Endothelial cell of umbilical vein (primary cell): ENCODE measurements at regions not wholly inside any gene's neighbourhood (a gene's known extent, or its start where the extent isn't known, plus 50 kb on each side); places are given as distances from the start of the nearest gene placed in this dataset.

Experiments
- BruUV-seq: library from RNA; stranded (reverse); fragments of 400-500 nt; replicated peaks from 2 replicates; lab custom pipeline; 2021; lab: Mats Ljungman, UMichigan
- CTCF ChIA-PET: fragments of 300-600, 350-600 bp; sonication (Branson Sonifier 250); formaldehyde crosslinking; loops from one replicate; lab custom pipeline; 2021; ENCODE audit warnings: antibody characterized with exemption, inconsistent platforms; lab: Charles Lee
- POLR2A ChIA-PET: fragments of 300-600, 350-600 bp; sonication (Branson Sonifier 250); formaldehyde crosslinking; loops from one replicate; lab custom pipeline; 2021; ENCODE audit warnings: antibody characterized with exemption, inconsistent platforms; lab: Charles Lee
- DNase-seq: peaks from one replicate; pipeline ENCODE4 v3.0.0-alpha.2; 2011; ENCODE audit warnings: low read depth, low spot score
- FAIRE-seq: peaks from 2 replicates; lab custom pipeline; 2011; peaks lifted over from hg19 to GRCh38; lab: Jason Lieb, UNC
- H2AFZ ChIP-seq: 2 replicates; pipeline ENCODE4 v1.6.0; 2012; ENCODE audit warnings: low read depth, low read length, control low read depth, inconsistent platforms
- H3K27ac ChIP-seq: 2 replicates; pipeline ENCODE4 v1.5.1; 2011; ENCODE audit warnings: low read depth, mild to moderate bottlenecking, control low read depth, low read length, moderate library complexity; ENCODE audit not compliant: insufficient read depth
- H3K27me3 ChIP-seq, 2 experiments: 2 replicates each; pipeline versions ENCODE4 v1.6.0 to v1.6.1; 2011; ENCODE audit warnings: low read length in 2 of 2, mixed read lengths in 1 of 2; ENCODE audit not compliant: control insufficient read depth in 2 of 2, insufficient read depth in 2 of 2
- H3K36me3 ChIP-seq, 2 experiments: 2 replicates in 1 of 2; 3 replicates in 1 of 2; pipeline ENCODE4 v1.5.1; 2011; ENCODE audit warnings: low read length in 2 of 2, mild to moderate bottlenecking in 1 of 2, moderate library complexity in 1 of 2; ENCODE audit not compliant: control insufficient read depth in 2 of 2, insufficient read depth in 2 of 2; ENCODE audit errors: extremely low read depth in 1 of 2
- H3K4me1 ChIP-seq: 3 replicates; pipeline ENCODE4 v1.5.1; 2011; ENCODE audit warnings: mild to moderate bottlenecking, low read length; ENCODE audit not compliant: control insufficient read depth, insufficient read depth; ENCODE audit errors: extremely low read depth
- H3K4me2 ChIP-seq: 2 replicates; pipeline ENCODE4 v1.6.1; 2011; ENCODE audit warnings: low read length, control low read depth, mixed read lengths; ENCODE audit not compliant: insufficient read depth
- H3K4me3 ChIP-seq, 3 experiments: fragments of 200-600 bp in 1 of 3; sonication (generic), shearing (Covaris generic) in 1 of 3; replicated peaks in 1 of 3; 2 replicates each; pipeline ENCODE4 v1.5.1; 2011 to 2016; ENCODE audit warnings: control low read depth in 3 of 3, low read length in 3 of 3, mild to moderate bottlenecking in 2 of 3, inconsistent platforms in 1 of 3, low read depth in 1 of 3, moderate library complexity in 1 of 3; ENCODE audit not compliant: insufficient read depth in 1 of 3
- H3K79me2 ChIP-seq: 2 replicates; pipeline ENCODE4 v1.6.0; 2012; ENCODE audit warnings: low read length, inconsistent platforms; ENCODE audit not compliant: control insufficient read depth, insufficient read depth
- H3K9ac ChIP-seq: replicated peaks from 2 replicates; pipeline ENCODE3; 2011; ENCODE audit warnings: low read length, control low read depth; ENCODE audit not compliant: insufficient read depth; ENCODE audit errors: extremely low read depth
- H3K9me1 ChIP-seq: replicated peaks from 3 replicates; pipeline ENCODE4 v1.6.0; 2011; ENCODE audit warnings: mild to moderate bottlenecking, low read length; ENCODE audit not compliant: control insufficient read depth, insufficient read depth; ENCODE audit errors: extremely low read depth
- H3K9me3 ChIP-seq: replicated peaks from 2 replicates; pipeline ENCODE4 v1.5.1; 2012; ENCODE audit warnings: low read length, inconsistent platforms; ENCODE audit not compliant: control insufficient read depth, insufficient read depth
- H4K20me1 ChIP-seq: replicated peaks from 2 replicates; pipeline ENCODE3; 2011; ENCODE audit warnings: mild to moderate bottlenecking, low read length; ENCODE audit not compliant: control insufficient read depth, insufficient read depth; ENCODE audit errors: extremely low read depth
- EZH2 ChIP-seq: IDR thresholded peaks from 2 replicates; pipeline ENCODE4 v1.6.1; 2012; ENCODE audit warnings: borderline replicate concordance, low read depth, mild to moderate bottlenecking, moderate library complexity, low read length, inconsistent platforms; ENCODE audit not compliant: severe bottlenecking
- FOS ChIP-seq: IDR thresholded peaks from 2 replicates; pipeline ENCODE4 v1.6.1; 2011; ENCODE audit warnings: mild to moderate bottlenecking, low read length, moderate library complexity, borderline replicate concordance; ENCODE audit not compliant: insufficient read depth
- GATA2 ChIP-seq: IDR thresholded peaks from 2 replicates; pipeline ENCODE4 v1.7.0; 2011; ENCODE audit warnings: low read depth, mild to moderate bottlenecking, moderate library complexity, mixed read lengths, low read length; ENCODE audit not compliant: insufficient read length, insufficient read depth
- JUN ChIP-seq: IDR thresholded peaks from 2 replicates; pipeline ENCODE4 v1.6.1; 2011; ENCODE audit warnings: borderline replicate concordance, low read depth; ENCODE audit not compliant: insufficient read length, insufficient read depth
- MYC ChIP-seq: IDR thresholded peaks from one replicate; pipeline ENCODE4 v1.6.1; 2011; ENCODE audit warnings: mild to moderate bottlenecking, low read depth, low read length
- POLR2A ChIP-seq: IDR thresholded peaks from 2 replicates; pipeline ENCODE4 v1.6.1; 2012; ENCODE audit warnings: low read depth, mild to moderate bottlenecking, control low read depth, low read length
- POLR2AphosphoS5 ChIP-seq: IDR thresholded peaks from 2 replicates; pipeline ENCODE4 v1.6.1; 2012; ENCODE audit warnings: low read depth, mild to moderate bottlenecking, control low read depth, low read length, moderate library complexity; ENCODE audit not compliant: insufficient read depth
- dilution Hi-C: fragments of 300-500 bp; cut with MboI; formaldehyde crosslinking; loops from one replicate; pipeline ENCODE4 v1.15.0; 2019; ENCODE audit warnings: low sequenced_read_pairs; ENCODE audit not compliant: extremely low pct_ligation_motif_present
- intact Hi-C: fragments of 100-400 bp; cut with micrococcal nuclease; formaldehyde crosslinking; loops from one replicate; pipeline ENCODE4 v1.10.0; 2022
- TF ChIP-seq, protein P1 (sequence below), 2 donors: IDR thresholded peaks; 1 replicate in 1 of 2; 2 replicates in 1 of 2; pipeline ENCODE4 v1.5.1; 2011; ENCODE audit warnings: low read length in 2 of 2, mild to moderate bottlenecking in 2 of 2, moderate library complexity in 2 of 2, control low read depth in 1 of 2, inconsistent platforms in 1 of 2, low read depth in 1 of 2; ENCODE audit not compliant: insufficient read depth in 1 of 2; ENCODE audit errors: extremely low read depth in 1 of 2
- TF ChIP-seq, protein P2 (sequence below): IDR thresholded peaks from 2 replicates; pipeline ENCODE4 v1.6.1; 2011; ENCODE audit not compliant: insufficient read depth, insufficient read length

- Histone ChIP-seq H3K4me1 (no peaks in the 10 kb centered on the region), H3K9me1 (no peaks in the 10 kb centered on the region), H3K27ac (no peak overlapping the region), H3K9ac (no peak overlapping the region), H2AFZ (no peak overlapping the region), H3K4me2 (no peak overlapping the region), H4K20me1 (no peaks in the 10 kb centered on the region), H3K36me3 (no peaks in the 10 kb centered on the region), H3K27me3 (no peaks in the 10 kb centered on the region), H3K9me3 (no peaks in the 10 kb centered on the region), H3K4me3 (no peak overlapping the region), H3K79me2 (no peaks in the 10 kb centered on the region)
- BruUV-seq: no TSS peak
- ChIA-PET CTCF (interaction anchor here (1.7 kb wide), 1 partner anchor 9 kb away, joined by 6 read pairs; no protein-coding TSS in a partner anchor), POLR2A (no interaction called here)
- dilution Hi-C loops (no loop called here), intact Hi-C loops (no loop called here)
- no peak for FAIRE-seq
- TF ChIP-seq GATA2: no peak
- no peak for TF ChIP-seq JUN
- TF ChIP-seq MYC: no peak
- no peak for TF ChIP-seq EZH2
- TF ChIP-seq, protein P1, sequence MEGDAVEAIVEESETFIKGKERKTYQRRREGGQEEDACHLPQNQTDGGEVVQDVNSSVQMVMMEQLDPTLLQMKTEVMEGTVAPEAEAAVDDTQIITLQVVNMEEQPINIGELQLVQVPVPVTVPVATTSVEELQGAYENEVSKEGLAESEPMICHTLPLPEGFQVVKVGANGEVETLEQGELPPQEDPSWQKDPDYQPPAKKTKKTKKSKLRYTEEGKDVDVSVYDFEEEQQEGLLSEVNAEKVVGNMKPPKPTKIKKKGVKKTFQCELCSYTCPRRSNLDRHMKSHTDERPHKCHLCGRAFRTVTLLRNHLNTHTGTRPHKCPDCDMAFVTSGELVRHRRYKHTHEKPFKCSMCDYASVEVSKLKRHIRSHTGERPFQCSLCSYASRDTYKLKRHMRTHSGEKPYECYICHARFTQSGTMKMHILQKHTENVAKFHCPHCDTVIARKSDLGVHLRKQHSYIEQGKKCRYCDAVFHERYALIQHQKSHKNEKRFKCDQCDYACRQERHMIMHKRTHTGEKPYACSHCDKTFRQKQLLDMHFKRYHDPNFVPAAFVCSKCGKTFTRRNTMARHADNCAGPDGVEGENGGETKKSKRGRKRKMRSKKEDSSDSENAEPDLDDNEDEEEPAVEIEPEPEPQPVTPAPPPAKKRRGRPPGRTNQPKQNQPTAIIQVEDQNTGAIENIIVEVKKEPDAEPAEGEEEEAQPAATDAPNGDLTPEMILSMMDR (IDR thresholded peaks at IDR 0.05; ENCODE audit: extremely low read depth in 1 of 2, insufficient read depth in 1 of 2, low read depth in 1 of 2, low read length in 2 of 2): no peak
- TF ChIP-seq POLR2A: no peak
- DNase-seq: no peak
Measured at GRCh38 chr2:19673213-19673791, 228.5 kb downstream of the TTC32 start.

GRCh38 chr2:19671916-19672315, 229.9 kb downstream of the TTC32 start:
- H3K4me3 ChIP-seq: no peak overlapping the region
- intact Hi-C loops: no loop called here
- no peaks in the 10 kb centered on the region for H3K27me3 ChIP-seq
- no peak overlapping the region for H3K27ac ChIP-seq
- no peaks in the 10 kb centered on the region for H4K20me1 ChIP-seq
- FAIRE-seq: no peak
- no peaks in the 10 kb centered on the region for H3K79me2 ChIP-seq
- TF ChIP-seq MYC (no peak), POLR2A (no peak), FOS (no peak), EZH2 (no peak), GATA2 (no peak), POLR2AphosphoS5 (no peak), JUN (no peak)
- TF ChIP-seq, protein P2, sequence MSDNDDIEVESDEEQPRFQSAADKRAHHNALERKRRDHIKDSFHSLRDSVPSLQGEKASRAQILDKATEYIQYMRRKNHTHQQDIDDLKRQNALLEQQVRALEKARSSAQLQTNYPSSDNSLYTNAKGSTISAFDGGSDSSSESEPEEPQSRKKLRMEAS: no peak
- TF ChIP-seq, protein P1 (IDR thresholded peaks at IDR 0.05; ENCODE audit: extremely low read depth in 1 of 2, insufficient read depth in 1 of 2, low read depth in 1 of 2, low read length in 2 of 2): no peak
- no peak for DNase-seq
- ChIA-PET CTCF (no interaction called here), POLR2A (no interaction called here)
- H3K4me2 ChIP-seq: no peak overlapping the region
- no peaks in the 10 kb centered on the region for H3K4me1 ChIP-seq
- dilution Hi-C loops: no loop called here
- no peak overlapping the region for H3K9ac ChIP-seq
- H2AFZ ChIP-seq: no peak overlapping the region
- BruUV-seq: no TSS peak
- H3K36me3 ChIP-seq: no peaks in the 10 kb centered on the region
- no peaks in the 10 kb centered on the region for H3K9me1 ChIP-seq
- H3K9me3 ChIP-seq: no peaks in the 10 kb centered on the region
